ENCODE measurements at regions not wholly inside any gene's neighbourhood (a gene's known extent, or its start where the extent isn't known, plus 50 kb on each side); places are given as distances from the start of the nearest gene placed in this dataset.

GRCh38 chr13:81722456-81722855 lies 1381.5 kb upstream of the SPRY2 start:
- H4K20me1 ChIP-seq (ENCODE audit: control insufficient read depth, insufficient read depth, low read length, poor library complexity, severe bottlenecking): no peaks in the 10 kb centered on the region
- H3K79me2 ChIP-seq (ENCODE audit: control insufficient read depth, insufficient read depth, low read length): no peaks in the 10 kb centered on the region
- H3K36me3 ChIP-seq (replicated peaks in 1 of 2; ENCODE audit: control extremely low read depth in 1 of 2, control insufficient read depth in 1 of 2, extremely low read depth in 1 of 2, insufficient read depth in 2 of 2, low read length in 1 of 2): no peaks in the 10 kb centered on the region
- H3K4me1 ChIP-seq (ENCODE audit: control insufficient read depth in 2 of 2, insufficient read depth in 2 of 2, low read length in 2 of 2): no peaks in the 10 kb centered on the region
- ATAC-seq (ENCODE audit: low read depth) (no peak), DNase-seq (no peak)
- no peaks in the 10 kb centered on the region for H3K9me3 Mint-ChIP-seq (ENCODE audit: insufficient read depth)
- no peak overlapping the region for H3K27ac ChIP-seq (ENCODE audit: low read length in 2 of 2)
- H3K4me1 Mint-ChIP-seq: no peaks in the 10 kb centered on the region
- WGBS (ENCODE audit: insufficient coverage): no CpG with 5 or more reads among the region's 1 CpG
- H3K27me3 Mint-ChIP-seq: no peaks in the 10 kb centered on the region
- no peak overlapping the region for H3K4me3 ChIP-seq (ENCODE audit: control extremely low read depth in 1 of 5, extremely low read depth in 1 of 5, insufficient read depth in 1 of 5, low read depth in 2 of 5, low read length in 4 of 5)
- H2AFZ ChIP-seq (ENCODE audit: insufficient read depth, low read depth, low read length, poor library complexity, severe bottlenecking): no peak overlapping the region
- H3K9ac ChIP-seq (ENCODE audit: low read length): no peak overlapping the region
- ChIA-PET CTCF (no interaction called here), POLR2A (no interaction called here)
- H3K27ac Mint-ChIP-seq: no peak overlapping the region
- peaks cover 0 to 12% (median 1%) of the 10 kb centered on the region in 3 donors for H3K9me3 ChIP-seq (ENCODE audit: control extremely low read depth in 1 of 3, control insufficient read depth in 2 of 3, insufficient read depth in 1 of 3, low read length in 2 of 3)
- no peak for TF ChIP-seq CTCF (IDR thresholded peaks at IDR 0.05)
- TF ChIP-seq EZH2 (IDR thresholded peaks at IDR 0.05; ENCODE audit: borderline replicate concordance, insufficient read depth, low read depth, low read length, poor library complexity, severe bottlenecking): no peak
- intact Hi-C loops (cut with micrococcal nuclease): no loop called here
- no peak overlapping the region for H3K4me2 ChIP-seq (replicated peaks; ENCODE audit: low read depth, low read length, poor library complexity, severe bottlenecking)
- no peaks in the 10 kb centered on the region for H3K27me3 ChIP-seq (replicated peaks in 1 of 4; ENCODE audit: control extremely low read depth in 1 of 4, control insufficient read depth in 3 of 4, insufficient read depth in 4 of 4, low read length in 3 of 4)
- no peak overlapping the region for H3K4me3 Mint-ChIP-seq

GRCh38 chr13:81721400-81721799 lies 1380.5 kb upstream of the SPRY2 start:
- Mint-ChIP-seq H3K4me3 (no peak overlapping the region), H3K9me3 (ENCODE audit: insufficient read depth) (no peaks in the 10 kb centered on the region), H3K27me3 (no peaks in the 10 kb centered on the region), H3K4me1 (no peaks in the 10 kb centered on the region), H3K27ac (no peak overlapping the region)
- TF ChIP-seq CTCF (IDR thresholded peaks at IDR 0.05) (no peak), EZH2 (IDR thresholded peaks at IDR 0.05; ENCODE audit: borderline replicate concordance, insufficient read depth, low read depth, low read length, poor library complexity, severe bottlenecking) (no peak)
- ChIA-PET POLR2A (no interaction called here), CTCF (no interaction called here)
- H4K20me1 ChIP-seq (ENCODE audit: control insufficient read depth, insufficient read depth, low read length, poor library complexity, severe bottlenecking): no peaks in the 10 kb centered on the region
- intact Hi-C loops (cut with micrococcal nuclease): no loop called here
- ATAC-seq (ENCODE audit: low read depth): no peak
- no peaks in the 10 kb centered on the region for H3K27me3 ChIP-seq (replicated peaks in 1 of 4; ENCODE audit: control extremely low read depth in 1 of 4, control insufficient read depth in 3 of 4, insufficient read depth in 4 of 4, low read length in 3 of 4)
- no peak overlapping the region for H3K4me3 ChIP-seq (ENCODE audit: control extremely low read depth in 1 of 5, extremely low read depth in 1 of 5, insufficient read depth in 1 of 5, low read depth in 2 of 5, low read length in 4 of 5)
- no peak overlapping the region for H3K4me2 ChIP-seq (replicated peaks; ENCODE audit: low read depth, low read length, poor library complexity, severe bottlenecking)
- H3K27ac ChIP-seq (ENCODE audit: low read length in 2 of 2): no peak overlapping the region
- no peaks in the 10 kb centered on the region for H3K4me1 ChIP-seq (ENCODE audit: control insufficient read depth in 2 of 2, insufficient read depth in 2 of 2, low read length in 2 of 2)
- H3K9ac ChIP-seq (ENCODE audit: low read length): no peak overlapping the region
- H2AFZ ChIP-seq (ENCODE audit: insufficient read depth, low read depth, low read length, poor library complexity, severe bottlenecking): no peak overlapping the region
- peaks cover 0 to 11% (median 1%) of the 10 kb centered on the region in 3 donors for H3K9me3 ChIP-seq (ENCODE audit: control extremely low read depth in 1 of 3, control insufficient read depth in 2 of 3, insufficient read depth in 1 of 3, low read length in 2 of 3)
- DNase-seq: no peak
- H3K36me3 ChIP-seq (replicated peaks in 1 of 2; ENCODE audit: control extremely low read depth in 1 of 2, control insufficient read depth in 1 of 2, extremely low read depth in 1 of 2, insufficient read depth in 2 of 2, low read length in 1 of 2): no peaks in the 10 kb centered on the region
- no peaks in the 10 kb centered on the region for H3K79me2 ChIP-seq (ENCODE audit: control insufficient read depth, insufficient read depth, low read length)
